Ishikawa (cell line): ENCODE measurements at regions not wholly inside any gene's neighbourhood (a gene's known extent, or its start where the extent isn't known, plus 50 kb on each side); places are given as distances from the start of the nearest gene placed in this dataset.

Source experiments
- CEBPB ChIP-seq: IDR thresholded peaks from 2 replicates; pipeline ENCODE4 v1.6.1; 2012
- CREB1 ChIP-seq: IDR thresholded peaks from 2 replicates; pipeline ENCODE4 v1.6.1; 2012; ENCODE audit warnings: low read depth
- EGR1 ChIP-seq: IDR thresholded peaks from 2 replicates; pipeline ENCODE4 v1.6.1; 2012
- EP300 ChIP-seq: IDR thresholded peaks from 2 replicates; pipeline ENCODE4 v1.6.1; 2012; ENCODE audit warnings: borderline replicate concordance
- FOXM1 ChIP-seq: IDR thresholded peaks from 2 replicates; pipeline ENCODE4 v1.6.1; 2012; ENCODE audit warnings: low read depth, borderline replicate concordance
- NFIC ChIP-seq: IDR thresholded peaks from 2 replicates; pipeline ENCODE4 v1.6.1; 2012
- RAD21 ChIP-seq: IDR thresholded peaks from 2 replicates; pipeline ENCODE4 v1.6.1; 2012; ENCODE audit warnings: low read depth
- REST ChIP-seq: IDR thresholded peaks from 2 replicates; pipeline ENCODE4 v1.6.1; 2012; ENCODE audit warnings: low read depth, mild to moderate bottlenecking
- TAF1 ChIP-seq: IDR thresholded peaks from 2 replicates; pipeline ENCODE4 v1.6.1; 2012; ENCODE audit warnings: low read depth, mild to moderate bottlenecking
- TCF12 ChIP-seq: IDR thresholded peaks from 2 replicates; pipeline ENCODE4 v1.6.1; 2012; ENCODE audit warnings: low read depth
- TEAD4 ChIP-seq: IDR thresholded peaks from 2 replicates; pipeline ENCODE4 v1.6.1; 2012
- YY1 ChIP-seq: IDR thresholded peaks from 2 replicates; pipeline ENCODE4 v1.6.1; 2012; ENCODE audit warnings: low read depth
- ZBTB7A ChIP-seq: IDR thresholded peaks from 2 replicates; pipeline ENCODE4 v1.6.1; 2012; ENCODE audit warnings: low read depth
- TF ChIP-seq, protein P1 (sequence below): IDR thresholded peaks from 2 replicates; pipeline ENCODE4 v1.6.1; 2012
- TF ChIP-seq, protein P2 (sequence below): IDR thresholded peaks from 2 replicates; pipeline ENCODE4 v1.6.1; 2012

- TF ChIP-seq FOXM1, result no peak
- TF ChIP-seq NFIC, result no peak
- TF ChIP-seq, protein P1, sequence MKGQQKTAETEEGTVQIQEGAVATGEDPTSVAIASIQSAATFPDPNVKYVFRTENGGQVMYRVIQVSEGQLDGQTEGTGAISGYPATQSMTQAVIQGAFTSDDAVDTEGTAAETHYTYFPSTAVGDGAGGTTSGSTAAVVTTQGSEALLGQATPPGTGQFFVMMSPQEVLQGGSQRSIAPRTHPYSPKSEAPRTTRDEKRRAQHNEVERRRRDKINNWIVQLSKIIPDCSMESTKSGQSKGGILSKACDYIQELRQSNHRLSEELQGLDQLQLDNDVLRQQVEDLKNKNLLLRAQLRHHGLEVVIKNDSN, result no peak
- no peak for TF ChIP-seq EGR1
- no peak for TF ChIP-seq TEAD4
- TF ChIP-seq EP300, result no peak
- no peak for TF ChIP-seq REST
- no peak for TF ChIP-seq CEBPB
- no peak for TF ChIP-seq TCF12
- no peak for TF ChIP-seq RAD21
- no peak for TF ChIP-seq ZBTB7A
- TF ChIP-seq YY1, result no peak
- no peak for TF ChIP-seq CREB1
- TF ChIP-seq TAF1, result no peak
- TF ChIP-seq, protein P2, sequence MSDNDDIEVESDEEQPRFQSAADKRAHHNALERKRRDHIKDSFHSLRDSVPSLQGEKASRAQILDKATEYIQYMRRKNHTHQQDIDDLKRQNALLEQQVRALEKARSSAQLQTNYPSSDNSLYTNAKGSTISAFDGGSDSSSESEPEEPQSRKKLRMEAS, result no peak
Measured at GRCh38 chr14:38860530-38860929, 242.5 kb downstream of the SEC23A start.

GRCh38 chr14:38856798-38857197, 246.2 kb downstream of the SEC23A start:
- TF ChIP-seq NFIC (no peak), TCF12 (no peak)

DNA sequence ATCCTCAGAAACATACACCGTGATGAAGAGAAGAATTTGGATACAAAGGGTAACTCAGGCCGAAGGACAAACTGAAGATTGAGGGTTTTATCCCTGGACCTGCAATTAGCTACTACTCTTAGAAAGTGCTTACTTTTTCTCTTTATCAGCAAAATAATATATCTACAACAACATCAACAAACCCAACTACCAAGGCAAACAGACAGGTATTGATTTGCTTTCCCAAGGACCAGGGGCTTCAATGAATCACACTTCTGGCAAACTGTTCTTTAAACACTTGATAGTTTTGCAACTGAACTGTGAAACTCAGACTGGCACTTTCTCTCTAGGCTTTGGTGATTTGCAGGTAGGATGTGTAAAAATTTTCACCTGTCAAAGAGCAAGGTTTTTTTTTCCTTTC, 247.5 kb downstream of the SEC23A start:
- TF ChIP-seq ZBTB7A, result no peak
- TF ChIP-seq NFIC, result no peak
- no peak for TF ChIP-seq RAD21
- TF ChIP-seq CREB1, result no peak
- TF ChIP-seq REST, result no peak
- TF ChIP-seq, protein P1, result no peak
- no peak for TF ChIP-seq EGR1
- no peak for TF ChIP-seq YY1
- TF ChIP-seq CEBPB, result no peak
- no peak for TF ChIP-seq TAF1
- TF ChIP-seq, protein P2, result no peak
- TF ChIP-seq FOXM1, result no peak
- TF ChIP-seq EP300, result no peak
- TF ChIP-seq TEAD4, result no peak
- no peak for TF ChIP-seq TCF12

- TF ChIP-seq TCF12, result no peak
- no peak for TF ChIP-seq YY1
- no peak for TF ChIP-seq CREB1
- TF ChIP-seq TEAD4, result no peak
- TF ChIP-seq, protein P1, result no peak
- TF ChIP-seq RAD21, result no peak
- TF ChIP-seq, protein P2, result no peak
- TF ChIP-seq EGR1, result no peak
- no peak for TF ChIP-seq CEBPB
- no peak for TF ChIP-seq EP300
- TF ChIP-seq FOXM1, result no peak
- no peak for TF ChIP-seq TAF1
- no peak for TF ChIP-seq ZBTB7A
- no peak for TF ChIP-seq NFIC
- no peak for TF ChIP-seq REST
Measured at GRCh38 chr14:38851111-38851510, 251.9 kb downstream of the SEC23A start.
